ENCODE measurements at regions not wholly inside any gene's neighbourhood (a gene's known extent, or its start where the extent isn't known, plus 50 kb on each side); places are given as distances from the start of the nearest gene placed in this dataset.

GRCh38 chr17:71757156-71757555 lies 363.7 kb upstream of the SOX9 start:
- no peak overlapping the region for H3K27ac ChIP-seq
- H3K36me3 ChIP-seq, result no peaks in the 10 kb centered on the region
- 66% methylated on average over 5 of the region's 5 CpGs for WGBS (ENCODE audit: insufficient coverage, low coverage, low lambda C conversion rate, missing lambda C conversion rate)
- no peak overlapping the region for H3K4me3 ChIP-seq
- TF ChIP-seq CTCF (IDR thresholded peaks at IDR 0.05), result no peak
- TF ChIP-seq POLR2A (IDR thresholded peaks at IDR 0.05), result no peak
- H3K9me3 ChIP-seq, result no peaks in the 10 kb centered on the region
- ATAC-seq, result no peak
- intact Hi-C loops (cut with DNase I), result no loop called here
- no peak for DNase-seq
- no peaks in the 10 kb centered on the region for H3K27me3 ChIP-seq
- H3K4me1 ChIP-seq, result no peaks in the 10 kb centered on the region

GRCh38 chr17:71757956-71758355 lies 362.9 kb upstream of the SOX9 start:
- H3K4me1 ChIP-seq, result no peaks in the 10 kb centered on the region
- TF ChIP-seq CTCF (IDR thresholded peaks at IDR 0.05) (no peak), POLR2A (IDR thresholded peaks at IDR 0.05) (no peak)
- no peak overlapping the region for H3K27ac ChIP-seq
- DNase-seq (no peak), ATAC-seq (no peak)
- intact Hi-C loops (cut with DNase I), result no loop called here
- no peaks in the 10 kb centered on the region for H3K36me3 ChIP-seq
- H3K4me3 ChIP-seq, result no peak overlapping the region
- no peaks in the 10 kb centered on the region for H3K9me3 ChIP-seq
- 91% methylated on average over 1 of the region's 1 CpG for WGBS (ENCODE audit: insufficient coverage, low coverage, low lambda C conversion rate, missing lambda C conversion rate)
- no peaks in the 10 kb centered on the region for H3K27me3 ChIP-seq

GRCh38 chr17:71759422-71760060 lies 361.3 kb upstream of the SOX9 start:
- Histone ChIP-seq H3K27me3 (no peaks in the 10 kb centered on the region), H3K36me3 (no peaks in the 10 kb centered on the region), H3K9me3 (no peaks in the 10 kb centered on the region), H3K27ac (no peak overlapping the region), H3K4me1 (no peaks in the 10 kb centered on the region), H3K4me3 (no peak overlapping the region)
- intact Hi-C loops (cut with DNase I), result no loop called here
- TF ChIP-seq CTCF (IDR thresholded peaks at IDR 0.05), result no peak
- DNase-seq (no peak), ATAC-seq (no peak)
- WGBS (ENCODE audit: insufficient coverage, low coverage, low lambda C conversion rate, missing lambda C conversion rate), result 55% methylated on average over 8 of the region's 8 CpGs

GRCh38 chr17:71760062-71760720 lies 360.6 kb upstream of the SOX9 start:
- Histone ChIP-seq H3K9me3 (no peaks in the 10 kb centered on the region), H3K27me3 (no peaks in the 10 kb centered on the region), H3K27ac (no peak overlapping the region), H3K4me1 (no peaks in the 10 kb centered on the region), H3K36me3 (no peaks in the 10 kb centered on the region), H3K4me3 (no peak overlapping the region)
- WGBS (ENCODE audit: insufficient coverage, low coverage, low lambda C conversion rate, missing lambda C conversion rate), result 59% methylated on average over 6 of the region's 6 CpGs
- ATAC-seq, result no peak
- intact Hi-C loops (cut with DNase I), result no loop called here
- DNase-seq, result no peak
- TF ChIP-seq POLR2A (IDR thresholded peaks at IDR 0.05), result no peak
- no peak for TF ChIP-seq CTCF (IDR thresholded peaks at IDR 0.05)
